ENCODE measurements at regions not wholly inside any gene's neighbourhood (a gene's known extent, or its start where the extent isn't known, plus 50 kb on each side); places are given as distances from the start of the nearest gene placed in this dataset.

- no peak for TF ChIP-seq CTCF (IDR thresholded peaks at IDR 0.05; ENCODE audit: low read length)
- no peak for TF ChIP-seq EZH2 (IDR thresholded peaks at IDR 0.05; ENCODE audit: borderline replicate concordance, low read length)
Measured at GRCh38 chr6:44666324-44666723, 278.8 kb downstream of the CDC5L start.

Measured in OCI-LY1 (cell line).